ENCODE measurements at regions not wholly inside any gene's neighbourhood (a gene's known extent, or its start where the extent isn't known, plus 50 kb on each side); places are given as distances from the start of the nearest gene placed in this dataset.

- TF ChIP-seq RNF2 (IDR thresholded peaks at IDR 0.05; ENCODE audit: borderline replicate concordance, low read depth, low read length, missing control alignments, poor library complexity, severe bottlenecking) (no peak), TAF1 (IDR thresholded peaks at IDR 0.05; ENCODE audit: low read depth, low read length) (no peak), SIX5 (IDR thresholded peaks at IDR 0.05; ENCODE audit: low read depth, low read length) (no peak), MAFK (IDR thresholded peaks at IDR 0.05; ENCODE audit: low read depth, low read length) (no peak)
These were observed 740.3 kb upstream of the CDH6 start (continued) for GRCh38 chr5:30453168-30453567.

All from H1 (cell line).